ENCODE measurements at regions not wholly inside any gene's neighbourhood (a gene's known extent, or its start where the extent isn't known, plus 50 kb on each side); places are given as distances from the start of the nearest gene placed in this dataset.

DNA sequence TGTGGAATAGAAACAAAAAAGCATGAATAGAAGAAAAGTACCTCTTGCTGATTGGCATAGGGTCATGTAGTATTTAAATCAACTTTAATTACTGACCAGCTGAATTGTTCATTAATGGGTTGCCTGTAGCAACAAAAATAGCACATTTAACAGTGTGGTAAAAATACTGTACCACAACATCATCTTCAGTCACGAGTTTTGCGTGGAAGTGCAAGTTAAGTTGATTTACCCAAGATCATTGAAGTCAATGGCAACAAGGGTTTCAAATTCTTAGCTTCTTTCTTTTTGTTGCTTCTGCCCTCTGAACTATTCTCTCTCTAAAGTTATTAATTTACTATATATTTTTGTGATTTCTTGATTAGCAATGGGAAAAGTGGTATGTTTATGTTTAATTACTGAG is 526.6 kb downstream of the C4orf33 start:
- H3K4me1 ChIP-seq, result no peaks in the 10 kb centered on the region
- H3K36me3 ChIP-seq (ENCODE audit: control insufficient read depth, insufficient read depth, low read length), result no peaks in the 10 kb centered on the region
- no peak overlapping the region for H2AFZ ChIP-seq
- no peak overlapping the region for H3K4me3 ChIP-seq (ENCODE audit: low read depth, low read length)
- H3K9ac ChIP-seq, result no peak overlapping the region
- no peaks in the 10 kb centered on the region for H3K9me3 ChIP-seq (ENCODE audit: control insufficient read depth, low read length)
- no peak overlapping the region for H3K27ac ChIP-seq
- TF ChIP-seq, protein P1, sequence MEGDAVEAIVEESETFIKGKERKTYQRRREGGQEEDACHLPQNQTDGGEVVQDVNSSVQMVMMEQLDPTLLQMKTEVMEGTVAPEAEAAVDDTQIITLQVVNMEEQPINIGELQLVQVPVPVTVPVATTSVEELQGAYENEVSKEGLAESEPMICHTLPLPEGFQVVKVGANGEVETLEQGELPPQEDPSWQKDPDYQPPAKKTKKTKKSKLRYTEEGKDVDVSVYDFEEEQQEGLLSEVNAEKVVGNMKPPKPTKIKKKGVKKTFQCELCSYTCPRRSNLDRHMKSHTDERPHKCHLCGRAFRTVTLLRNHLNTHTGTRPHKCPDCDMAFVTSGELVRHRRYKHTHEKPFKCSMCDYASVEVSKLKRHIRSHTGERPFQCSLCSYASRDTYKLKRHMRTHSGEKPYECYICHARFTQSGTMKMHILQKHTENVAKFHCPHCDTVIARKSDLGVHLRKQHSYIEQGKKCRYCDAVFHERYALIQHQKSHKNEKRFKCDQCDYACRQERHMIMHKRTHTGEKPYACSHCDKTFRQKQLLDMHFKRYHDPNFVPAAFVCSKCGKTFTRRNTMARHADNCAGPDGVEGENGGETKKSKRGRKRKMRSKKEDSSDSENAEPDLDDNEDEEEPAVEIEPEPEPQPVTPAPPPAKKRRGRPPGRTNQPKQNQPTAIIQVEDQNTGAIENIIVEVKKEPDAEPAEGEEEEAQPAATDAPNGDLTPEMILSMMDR (IDR thresholded peaks at IDR 0.05), result no peak
- no peaks in the 10 kb centered on the region for H3K27me3 ChIP-seq (ENCODE audit: control insufficient read depth, insufficient read depth, low read length)
- H3K79me2 ChIP-seq, result no peaks in the 10 kb centered on the region
- H3K4me2 ChIP-seq (ENCODE audit: low read length), result no peak overlapping the region

DNA sequence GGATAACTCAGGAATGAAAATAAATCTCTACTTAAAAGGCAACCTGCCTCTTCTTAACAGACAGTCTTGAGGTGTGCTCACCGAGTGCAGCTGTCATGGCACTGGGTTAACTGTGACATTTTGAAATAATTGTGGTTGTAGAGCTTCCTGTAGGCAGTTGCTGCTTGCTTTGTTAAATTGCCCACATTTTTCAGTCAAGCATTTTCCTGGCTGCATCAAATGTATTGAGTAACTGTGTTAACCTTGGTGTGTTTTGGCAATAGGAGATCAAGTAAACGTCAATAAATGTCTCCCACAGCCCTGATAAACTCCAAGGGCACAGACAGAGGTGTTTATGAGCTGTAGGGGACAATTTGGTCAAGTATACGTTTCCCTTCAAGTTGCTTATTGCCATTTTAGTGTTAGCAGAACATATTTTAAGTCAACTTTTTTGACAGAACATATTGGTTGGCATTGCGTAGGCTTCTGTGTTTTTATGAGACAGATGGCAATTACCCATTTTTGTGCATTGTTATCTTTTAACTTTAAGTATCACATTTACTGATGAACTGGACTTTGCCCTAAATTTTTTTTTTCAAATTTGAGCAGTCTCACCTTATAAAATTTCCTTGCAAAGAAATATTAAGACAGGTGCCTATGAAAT is 527.4 kb downstream of the C4orf33 start:
- Histone ChIP-seq H3K4me1 (no peaks in the 10 kb centered on the region), H3K27me3 (ENCODE audit: control insufficient read depth, insufficient read depth, low read length) (no peaks in the 10 kb centered on the region), H3K4me2 (ENCODE audit: low read length) (no peak overlapping the region), H3K27ac (no peak overlapping the region), H3K79me2 (no peaks in the 10 kb centered on the region), H2AFZ (no peak overlapping the region), H3K36me3 (ENCODE audit: control insufficient read depth, insufficient read depth, low read length) (no peaks in the 10 kb centered on the region), H3K4me3 (ENCODE audit: low read depth, low read length) (no peak overlapping the region), H3K9me3 (ENCODE audit: control insufficient read depth, low read length) (no peaks in the 10 kb centered on the region), H3K9ac (no peak overlapping the region)
- TF ChIP-seq, protein P1 (IDR thresholded peaks at IDR 0.05), result no peak

DNA sequence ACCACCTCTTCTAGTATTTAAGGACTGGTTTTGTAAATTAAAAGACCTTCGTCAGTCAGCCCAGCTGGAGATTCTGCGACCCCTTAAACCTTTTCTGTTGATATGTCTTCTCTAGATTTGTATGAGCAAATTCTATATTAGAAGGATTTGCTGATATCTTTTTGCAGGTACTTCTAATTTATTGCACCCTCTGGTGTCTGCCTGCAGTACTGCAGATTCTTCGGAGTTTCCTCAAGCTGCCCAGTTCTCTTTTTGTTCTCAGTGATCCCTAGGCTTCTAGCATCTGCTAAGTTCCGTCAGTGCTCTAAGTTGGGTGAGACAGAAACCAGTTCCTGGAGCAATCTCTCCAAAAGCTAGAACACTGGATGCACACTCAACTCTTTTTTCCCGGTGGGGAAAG is 545.2 kb downstream of the C4orf33 start:
- Histone ChIP-seq H3K36me3 (ENCODE audit: control insufficient read depth, insufficient read depth, low read length) (no peaks in the 10 kb centered on the region), H3K4me3 (ENCODE audit: low read depth, low read length) (no peak overlapping the region), H3K4me1 (no peaks in the 10 kb centered on the region), H3K9ac (no peak overlapping the region), H2AFZ (no peak overlapping the region), H3K4me2 (ENCODE audit: low read length) (no peak overlapping the region), H3K27ac (no peak overlapping the region), H3K27me3 (ENCODE audit: control insufficient read depth, insufficient read depth, low read length) (no peaks in the 10 kb centered on the region), H3K79me2 (no peaks in the 10 kb centered on the region), H3K9me3 (ENCODE audit: control insufficient read depth, low read length) (no peaks in the 10 kb centered on the region)
- TF ChIP-seq, protein P1 (IDR thresholded peaks at IDR 0.05), result peak; percentile 44

DNA sequence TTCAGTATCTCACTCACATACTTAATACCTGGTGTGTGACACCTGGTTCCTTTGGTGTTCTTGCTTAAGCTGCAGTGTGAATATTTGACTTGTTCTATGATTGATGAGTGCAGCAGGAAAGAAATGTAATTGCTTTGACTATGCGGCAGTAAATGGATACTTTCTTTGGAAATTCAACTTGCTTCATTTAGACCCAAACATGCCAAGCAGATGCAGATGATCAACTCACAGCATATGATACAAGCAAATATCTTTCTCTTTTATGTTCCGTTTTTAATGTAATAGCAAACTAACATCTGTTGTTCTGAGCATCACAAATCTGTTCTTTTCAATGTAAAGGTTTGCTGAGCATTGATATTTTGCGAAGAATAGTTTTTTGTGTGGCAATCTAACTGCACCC is 549.5 kb downstream of the C4orf33 start:
- no peak overlapping the region for H3K27ac ChIP-seq
- no peak overlapping the region for H3K4me2 ChIP-seq (ENCODE audit: low read length)
- no peak overlapping the region for H3K9ac ChIP-seq
- TF ChIP-seq, protein P1 (IDR thresholded peaks at IDR 0.05), result no peak
- H3K4me1 ChIP-seq, result no peaks in the 10 kb centered on the region
- H3K9me3 ChIP-seq (ENCODE audit: control insufficient read depth, low read length), result no peaks in the 10 kb centered on the region
- H2AFZ ChIP-seq, result no peak overlapping the region
- no peaks in the 10 kb centered on the region for H3K79me2 ChIP-seq
- H3K4me3 ChIP-seq (ENCODE audit: low read depth, low read length), result no peak overlapping the region
- H3K36me3 ChIP-seq (ENCODE audit: control insufficient read depth, insufficient read depth, low read length), result no peaks in the 10 kb centered on the region
- H3K27me3 ChIP-seq (ENCODE audit: control insufficient read depth, insufficient read depth, low read length), result no peaks in the 10 kb centered on the region

DNA sequence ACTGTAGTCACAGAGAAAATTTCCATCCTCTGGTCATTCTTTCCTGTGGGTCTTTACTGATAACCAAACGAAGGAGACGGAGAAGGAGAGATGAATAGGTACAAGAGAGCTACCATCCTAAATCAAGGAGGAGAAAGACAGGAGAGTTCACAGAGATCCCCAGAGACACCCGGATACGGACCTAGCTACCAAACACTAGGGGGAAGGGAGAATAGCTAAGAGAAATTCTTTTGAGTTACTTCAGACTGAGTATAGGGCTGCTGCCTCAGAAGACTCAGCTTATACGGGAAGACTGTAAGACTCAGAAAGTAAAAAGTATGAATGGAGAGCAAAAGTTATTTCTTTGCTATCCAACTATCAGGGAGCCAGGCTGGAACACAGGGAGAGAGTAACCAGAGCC is 572.1 kb downstream of the C4orf33 start:
- H3K9ac ChIP-seq, result no peak overlapping the region
- no peaks in the 10 kb centered on the region for H3K36me3 ChIP-seq (ENCODE audit: control insufficient read depth, insufficient read depth, low read length)
- H3K79me2 ChIP-seq, result no peaks in the 10 kb centered on the region
- no peak overlapping the region for H3K27ac ChIP-seq
- H3K4me2 ChIP-seq (ENCODE audit: low read length), result no peak overlapping the region
- H3K4me1 ChIP-seq, result no peaks in the 10 kb centered on the region
- no peaks in the 10 kb centered on the region for H3K9me3 ChIP-seq (ENCODE audit: control insufficient read depth, low read length)
- no peaks in the 10 kb centered on the region for H3K27me3 ChIP-seq (ENCODE audit: control insufficient read depth, insufficient read depth, low read length)
- no peak overlapping the region for H2AFZ ChIP-seq
- TF ChIP-seq, protein P1 (IDR thresholded peaks at IDR 0.05), result no peak
- no peak overlapping the region for H3K4me3 ChIP-seq (ENCODE audit: low read depth, low read length)
